HG02885 (cell line): ENCODE measurements at regions not wholly inside any gene's neighbourhood (a gene's known extent, or its start where the extent isn't known, plus 50 kb on each side); places are given as distances from the start of the nearest gene placed in this dataset.

Source experiments
- ATAC-seq: cut with Tn5 transposase; IDR thresholded peaks from one replicate; pipeline ENCODE4 v1.9.1; 2021; ENCODE audit warnings: mild to moderate bottlenecking; ENCODE audit not compliant: unreplicated experiment, poor library complexity

DNA sequence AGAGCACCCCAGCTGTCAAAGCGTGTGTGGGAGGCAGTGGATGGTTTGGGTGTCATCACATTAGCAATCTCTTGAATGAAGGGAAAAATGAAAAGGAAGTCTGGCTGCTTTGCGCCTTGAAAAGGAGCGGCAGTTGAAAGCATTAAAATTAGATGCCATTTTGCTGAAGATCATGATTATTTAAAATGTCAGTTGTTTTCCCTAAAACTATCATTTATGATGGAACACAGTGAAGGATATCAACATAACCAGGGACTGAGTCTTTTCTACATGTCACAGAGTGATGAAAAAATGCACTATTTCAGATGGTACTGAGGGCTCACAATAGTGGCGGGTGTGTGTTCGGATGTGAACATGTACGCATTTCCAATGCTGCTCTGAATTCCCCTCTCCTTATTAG, 450.2 kb upstream of the CPEB2 start:
- ATAC-seq: no peak

- no peak for ATAC-seq
These were observed 442.6 kb upstream of the CPEB2 start for GRCh38 chr4:14559646-14560045.

- no peak for ATAC-seq
These were observed 441.7 kb upstream of the CPEB2 start for GRCh38 chr4:14560577-14560976.

- ATAC-seq: no peak
These were observed 439.4 kb upstream of the CPEB2 start for GRCh38 chr4:14562901-14563300.

- no peak for ATAC-seq
These were observed 438.0 kb upstream of the CPEB2 start for GRCh38 chr4:14564281-14564680.

DNA sequence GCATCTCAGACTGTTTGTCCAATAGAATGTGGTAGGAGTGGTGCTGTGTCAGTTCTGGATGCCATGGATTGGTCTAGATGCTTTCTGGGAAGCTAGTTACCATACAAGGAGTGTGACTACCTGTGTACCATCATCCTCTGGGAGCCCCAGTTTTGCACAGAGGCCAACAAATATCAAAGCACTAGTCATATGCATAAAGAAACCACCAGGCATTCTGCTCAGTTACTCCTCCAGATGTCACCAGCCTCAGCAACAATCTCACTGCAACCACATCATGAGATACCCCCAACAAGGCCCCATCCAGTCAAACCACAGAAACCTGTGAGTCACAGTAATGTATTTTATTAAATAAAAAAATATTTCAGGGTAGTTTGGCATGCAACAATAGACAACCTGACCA, 435.8 kb upstream of the CPEB2 start:
- ATAC-seq: peak; percentile 62

DNA sequence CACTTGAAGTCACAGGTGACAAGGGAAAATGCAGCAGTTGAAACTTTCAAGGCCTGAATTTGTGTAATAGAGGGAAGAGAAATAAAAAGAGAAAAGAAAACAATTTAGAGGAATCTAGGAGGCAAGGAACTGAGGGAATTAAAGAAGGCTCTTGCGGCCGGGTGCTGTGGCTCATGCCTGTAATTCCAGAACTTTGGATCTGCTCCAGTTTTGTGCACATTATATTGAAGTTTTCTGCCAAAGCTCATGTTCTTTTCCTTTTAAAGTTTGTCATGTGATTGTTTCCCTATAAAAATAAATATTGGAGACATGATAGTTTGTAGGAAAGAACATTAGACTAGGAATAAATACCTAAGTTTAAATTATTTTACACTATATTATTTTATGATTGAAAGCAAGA, 433.9 kb upstream of the CPEB2 start:
- ATAC-seq: no peak

DNA sequence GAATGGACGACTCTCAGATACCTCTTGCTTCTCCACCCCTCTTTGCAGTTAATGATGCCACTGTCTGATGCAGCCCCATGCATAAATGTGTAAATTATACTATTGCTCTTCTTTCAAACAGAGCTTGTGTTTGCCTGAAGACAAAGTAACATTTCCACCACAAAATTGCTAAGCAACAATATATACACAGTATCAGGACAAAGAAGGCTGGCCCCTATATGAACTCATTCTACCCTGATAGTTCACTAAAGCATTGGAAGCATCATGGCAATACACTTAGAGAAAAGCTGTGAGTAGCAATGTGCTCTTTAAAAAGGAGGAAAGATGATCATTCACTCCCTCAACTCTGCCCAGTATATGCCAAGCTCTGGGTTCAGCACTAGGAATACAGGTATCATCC, 427.0 kb upstream of the CPEB2 start:
- ATAC-seq: no peak

- no peak for ATAC-seq
These were observed 426.4 kb upstream of the CPEB2 start for GRCh38 chr4:14575919-14576318.

GRCh38 chr4:14580061-14580460, 422.2 kb upstream of the CPEB2 start:
- ATAC-seq: no peak

DNA sequence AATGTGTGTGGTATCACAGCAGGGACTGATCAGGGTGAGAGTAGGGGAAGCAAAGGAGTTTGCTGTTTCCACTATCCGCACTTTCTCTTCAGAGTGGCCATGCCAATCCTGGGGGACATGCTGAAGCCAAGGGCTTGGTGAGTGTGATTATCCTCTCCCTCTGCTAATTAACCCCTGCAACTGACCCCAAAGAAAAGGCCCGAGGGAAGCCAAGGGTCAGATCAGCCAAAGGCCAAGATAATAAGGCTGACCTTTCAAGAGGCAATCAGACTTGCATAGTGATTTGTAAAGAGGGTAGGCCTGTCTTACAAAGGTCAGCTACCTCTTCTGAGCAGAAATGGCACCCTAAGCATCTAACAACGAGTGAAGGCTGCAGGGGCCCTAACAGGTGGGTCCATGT, 420.5 kb upstream of the CPEB2 start:
- ATAC-seq: no peak

DNA sequence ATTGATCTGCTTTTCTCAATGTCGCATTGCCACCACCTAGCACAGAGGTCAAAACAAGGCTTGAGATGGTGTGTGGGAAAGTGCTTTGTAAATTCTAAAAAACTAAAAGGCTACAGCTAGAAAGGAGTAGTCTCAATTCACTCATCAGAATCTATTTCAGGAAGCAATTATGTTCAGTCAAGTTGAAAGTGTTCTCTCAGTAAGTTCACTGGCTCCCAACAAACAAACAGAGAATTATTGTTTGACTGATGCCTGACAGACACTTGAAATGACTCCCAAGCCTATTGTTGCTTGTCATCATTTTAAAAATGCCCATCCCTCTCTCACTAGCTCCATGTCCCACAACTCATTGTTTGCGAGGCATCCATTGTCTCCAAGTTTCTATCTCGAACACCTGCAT, 419.6 kb upstream of the CPEB2 start:
- ATAC-seq: peak; percentile 61

GRCh38 chr4:14583331-14583730, 418.9 kb upstream of the CPEB2 start:
- ATAC-seq: peak; percentile 22

- peak; percentile 77 for ATAC-seq
These were observed 418.5 kb upstream of the CPEB2 start for GRCh38 chr4:14583752-14584151.

DNA sequence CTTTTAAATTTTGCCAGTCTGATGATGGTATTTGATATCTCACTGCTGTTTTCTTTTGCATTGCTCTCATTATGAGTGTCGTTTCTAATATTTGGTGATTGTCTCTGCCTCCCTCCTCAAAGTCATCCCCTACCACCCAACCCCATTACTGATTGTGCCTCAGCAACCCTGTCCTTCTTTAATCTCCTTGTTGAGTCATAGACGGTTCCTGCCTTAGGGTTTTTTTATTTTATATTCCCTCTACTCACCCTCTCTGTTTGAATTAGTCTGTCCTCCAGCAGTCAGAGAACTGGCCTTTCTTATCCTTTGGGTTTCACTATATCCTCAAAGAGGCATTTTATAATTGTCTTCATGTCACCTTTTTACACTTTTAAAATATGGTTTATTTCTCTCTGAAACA, 409.3 kb upstream of the CPEB2 start:
- no peak for ATAC-seq

GRCh38 chr4:14596028-14596427, 406.3 kb upstream of the CPEB2 start:
- ATAC-seq: no peak

DNA sequence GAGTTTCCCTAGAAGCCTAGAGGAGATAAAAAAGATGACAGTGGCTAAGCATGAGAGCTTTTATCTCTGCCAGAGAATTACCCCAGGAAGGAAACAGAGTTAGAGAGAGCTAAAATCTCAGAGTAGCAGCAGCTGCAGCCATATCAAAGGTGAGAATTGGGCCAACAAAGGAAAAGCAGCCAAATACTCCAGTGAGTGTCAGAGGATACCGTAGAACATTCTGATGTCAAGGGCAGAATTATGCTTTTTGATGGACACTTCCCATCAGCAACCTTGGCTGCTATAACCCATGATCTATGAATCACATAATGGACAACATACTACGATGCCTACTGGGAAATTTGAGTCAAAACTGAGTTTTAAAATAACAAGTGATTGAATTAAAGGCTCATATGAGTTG, 405.8 kb upstream of the CPEB2 start:
- no peak for ATAC-seq

- no peak for ATAC-seq
These were observed 405.4 kb upstream of the CPEB2 start for GRCh38 chr4:14596904-14597303.

DNA sequence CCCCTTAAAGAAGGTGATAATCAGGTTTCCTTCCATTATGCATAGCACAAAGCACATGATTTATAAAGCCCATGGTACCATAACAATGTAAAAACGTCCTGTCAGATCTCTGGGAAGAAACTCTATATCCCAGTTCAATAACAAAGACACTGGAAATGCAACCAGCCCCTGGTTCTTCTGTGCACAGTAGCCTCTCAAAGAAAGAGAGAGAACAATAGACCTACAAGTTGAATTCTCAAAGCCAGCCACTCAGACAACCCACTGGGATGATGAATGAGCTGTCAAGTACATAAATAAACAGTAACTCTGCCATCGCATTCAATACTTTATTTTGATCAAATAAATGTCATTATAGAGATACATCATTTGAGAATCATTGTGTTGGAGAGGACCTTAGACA, 400.1 kb upstream of the CPEB2 start:
- ATAC-seq: no peak

GRCh38 chr4:14607001-14607400, 395.3 kb upstream of the CPEB2 start:
- ATAC-seq: no peak

DNA sequence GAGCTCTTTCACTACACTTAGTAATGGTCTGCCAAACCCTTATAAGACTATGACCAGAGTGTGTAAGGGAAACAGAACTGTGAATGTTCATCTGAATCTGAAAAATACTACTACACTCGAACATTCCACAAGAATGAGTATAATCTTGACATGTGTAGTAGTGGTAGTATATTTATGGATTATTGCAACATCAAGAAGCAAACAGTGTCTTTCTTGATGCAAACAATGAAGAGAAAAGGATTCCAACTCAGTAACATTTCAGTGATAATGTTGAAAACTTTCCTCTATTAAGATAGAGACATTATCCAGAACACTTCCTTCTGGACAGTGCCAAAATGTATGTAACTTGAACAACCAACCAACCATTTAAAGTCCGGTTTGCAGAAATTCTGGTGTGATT, 394.7 kb upstream of the CPEB2 start:
- ATAC-seq: no peak

DNA sequence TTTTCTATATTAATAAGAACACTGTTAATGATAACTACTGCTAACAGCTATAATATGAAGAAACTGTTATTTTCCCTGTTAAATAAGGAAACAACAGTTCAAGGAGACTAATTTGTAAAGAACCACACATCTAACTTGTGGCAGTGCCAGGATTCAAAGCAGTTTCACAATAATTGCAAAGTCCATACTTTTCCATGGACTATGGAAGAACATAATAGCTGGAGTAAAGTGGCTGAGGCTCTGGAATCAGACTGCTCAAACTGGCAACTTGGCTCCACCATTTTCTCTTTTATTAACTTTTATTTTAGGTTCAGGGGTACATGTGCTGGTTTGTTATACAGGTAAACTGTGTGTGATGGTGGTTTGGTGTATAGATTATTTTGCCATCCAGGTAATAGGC, 393.7 kb upstream of the CPEB2 start:
- no peak for ATAC-seq

DNA sequence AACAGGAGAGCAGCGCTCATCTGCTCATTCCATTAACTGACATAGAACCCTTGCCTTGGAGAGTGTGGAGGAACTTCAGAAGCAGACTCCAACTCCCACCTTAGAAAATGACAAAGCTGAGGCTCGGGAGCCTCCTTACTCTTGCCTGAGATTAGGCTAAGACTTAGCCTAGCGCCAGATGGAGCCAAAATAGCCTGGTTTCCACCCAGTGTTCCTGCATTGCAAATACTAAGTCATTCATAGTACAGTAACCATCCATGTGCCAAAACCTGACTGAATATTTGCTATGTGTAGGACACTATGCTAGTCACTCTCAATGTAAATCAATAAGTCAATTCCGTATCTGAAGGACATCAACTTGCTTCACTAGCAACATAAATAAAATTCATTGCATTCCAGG, 387.4 kb upstream of the CPEB2 start:
- ATAC-seq: no peak
